ENCODE measurements at regions not wholly inside any gene's neighbourhood (a gene's known extent, or its start where the extent isn't known, plus 50 kb on each side); places are given as distances from the start of the nearest gene placed in this dataset.
A peak's percentile ranks its signal among the peaks of the same experiment; 100 is the strongest.

DNA sequence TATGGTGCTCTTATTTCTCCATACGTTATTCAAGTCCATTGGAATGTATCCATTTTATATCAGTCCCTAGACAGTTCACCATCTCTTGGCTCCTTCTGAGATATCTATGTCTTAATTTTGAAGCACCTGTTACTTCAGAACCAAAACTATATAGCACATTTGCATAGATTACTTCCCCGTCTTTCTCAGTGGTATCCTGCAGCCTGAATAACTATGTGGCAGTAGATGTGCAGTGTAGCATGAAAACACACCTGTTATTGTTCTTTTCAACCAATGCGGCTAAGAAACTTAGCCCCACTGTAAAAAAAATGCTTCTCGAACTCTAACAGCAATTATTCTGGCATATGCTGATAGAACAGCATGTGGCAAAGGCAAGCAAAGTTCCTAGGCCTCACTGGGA, 1184.4 kb upstream of the ADGRB3 start:
- ATAC-seq (peak; percentile 94), FAIRE-seq (no peak), DNase-seq (ENCODE audit: low read depth, low spot score) (peak; percentile 20)
- Histone ChIP-seq H3K4me3 (no peak overlapping the region), H3K79me2 (ENCODE audit: control insufficient read depth, insufficient read depth, low read length) (no peaks in the 10 kb centered on the region), H2AFZ (ENCODE audit: control insufficient read depth, low read depth, low read length) (no peak overlapping the region), H3K4me2 (ENCODE audit: control insufficient read depth, insufficient read depth) (no peak overlapping the region), H3K9me3 (replicated peaks; ENCODE audit: control insufficient read depth, insufficient read depth, low read length) (no peaks in the 10 kb centered on the region), H3K27me3 (replicated peaks in 1 of 2; ENCODE audit: control insufficient read depth in 2 of 2, insufficient read depth in 2 of 2, low read length in 1 of 2) (no peaks in the 10 kb centered on the region), H3K4me1 (ENCODE audit: control insufficient read depth, insufficient read depth, low read length) (no peaks in the 10 kb centered on the region), H3K36me3 (ENCODE audit: control insufficient read depth in 2 of 2, insufficient read depth in 2 of 2, low read length in 1 of 2) (no peaks in the 10 kb centered on the region), H3K9ac (ENCODE audit: control insufficient read depth, insufficient read depth, low read length) (no peak overlapping the region), H3K27ac (ENCODE audit: control insufficient read depth, insufficient read depth) (no peak overlapping the region), H4K20me1 (ENCODE audit: control insufficient read depth, insufficient read depth) (no peaks in the 10 kb centered on the region)
- BruUV-seq (replicated peaks): no TSS peak
- SMC1A ChIA-PET (ENCODE audit: uncharacterized antibody, unreplicated experiment): no interaction called here
- intact Hi-C loops (cut with micrococcal nuclease; ENCODE audit: unreplicated experiment): no loop called here
- peak; percentile 48; the same call in 1 of the 2 replicates for TF ChIP-seq ZNF384 (IDR thresholded peaks at IDR 0.05; ENCODE audit: borderline replicate concordance, low read depth, low read length)
- TF ChIP-seq, protein P1, sequence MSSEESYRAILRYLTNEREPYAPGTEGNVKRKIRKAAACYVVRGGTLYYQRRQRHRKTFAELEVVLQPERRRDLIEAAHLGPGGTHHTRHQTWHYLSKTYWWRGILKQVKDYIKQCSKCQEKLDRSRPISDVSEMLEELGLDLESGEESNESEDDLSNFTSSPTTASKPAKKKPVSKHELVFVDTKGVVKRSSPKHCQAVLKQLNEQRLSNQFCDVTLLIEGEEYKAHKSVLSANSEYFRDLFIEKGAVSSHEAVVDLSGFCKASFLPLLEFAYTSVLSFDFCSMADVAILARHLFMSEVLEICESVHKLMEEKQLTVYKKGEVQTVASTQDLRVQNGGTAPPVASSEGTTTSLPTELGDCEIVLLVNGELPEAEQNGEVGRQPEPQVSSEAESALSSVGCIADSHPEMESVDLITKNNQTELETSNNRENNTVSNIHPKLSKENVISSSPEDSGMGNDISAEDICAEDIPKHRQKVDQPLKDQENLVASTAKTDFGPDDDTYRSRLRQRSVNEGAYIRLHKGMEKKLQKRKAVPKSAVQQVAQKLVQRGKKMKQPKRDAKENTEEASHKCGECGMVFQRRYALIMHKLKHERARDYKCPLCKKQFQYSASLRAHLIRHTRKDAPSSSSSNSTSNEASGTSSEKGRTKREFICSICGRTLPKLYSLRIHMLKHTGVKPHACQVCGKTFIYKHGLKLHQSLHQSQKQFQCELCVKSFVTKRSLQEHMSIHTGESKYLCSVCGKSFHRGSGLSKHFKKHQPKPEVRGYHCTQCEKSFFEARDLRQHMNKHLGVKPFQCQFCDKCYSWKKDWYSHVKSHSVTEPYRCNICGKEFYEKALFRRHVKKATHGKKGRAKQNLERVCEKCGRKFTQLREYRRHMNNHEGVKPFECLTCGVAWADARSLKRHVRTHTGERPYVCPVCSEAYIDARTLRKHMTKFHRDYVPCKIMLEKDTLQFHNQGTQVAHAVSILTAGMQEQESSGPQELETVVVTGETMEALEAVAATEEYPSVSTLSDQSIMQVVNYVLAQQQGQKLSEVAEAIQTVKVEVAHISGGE (CRISPR knock-in tag; IDR thresholded peaks at IDR 0.05): no peak
- peak; percentile 44; the same call in 1 of the 2 replicates for TF ChIP-seq NFIC (IDR thresholded peaks at IDR 0.05; ENCODE audit: low read depth, low read length)
- peak; percentile 51 for TF ChIP-seq RUNX3 (IDR thresholded peaks at IDR 0.05; ENCODE audit: low read length)
- peak; percentile 59; the same call in 1 of the 3 replicates for TF ChIP-seq POU2F2 (IDR thresholded peaks at IDR 0.05; ENCODE audit: borderline replicate concordance, low read depth, low read length)
- TF ChIP-seq TCF12 (IDR thresholded peaks at IDR 0.05; ENCODE audit: low read depth, low read length): 0 out of 2 replicates have a peak, but pooled peaks have one; percentile 32
- TF ChIP-seq NFXL1 (IDR thresholded peaks at IDR 0.05; ENCODE audit: borderline replicate concordance): no peak
- TF ChIP-seq FOXM1 (IDR thresholded peaks at IDR 0.05; ENCODE audit: low read depth, low read length): peak; percentile 46; the same call in 1 of the 2 replicates
- no peak for TF ChIP-seq BACH1 (IDR thresholded peaks at IDR 0.05; ENCODE audit: borderline replicate concordance)
- CTCF ChIA-PET: no interaction called here
- WGBS (ENCODE audit: insufficient coverage, insufficient replicate concordance, low lambda C conversion rate, missing lambda C conversion rate): 15% methylated on average over 4 of the region's 4 CpGs
- in situ Hi-C loops (cut with MboI): no loop called here
- POLR2A ChIA-PET: no interaction called here
- RAD21 ChIA-PET (ENCODE audit: unreplicated experiment): interaction anchor here (2.0 kb wide), 1 partner anchor 776 kb away, joined by 4 read pairs; no protein-coding TSS in a partner anchor
